Pons (tissue), 1 donor: ENCODE measurements at regions not wholly inside any gene's neighbourhood (a gene's known extent, or its start where the extent isn't known, plus 50 kb on each side); places are given as distances from the start of the nearest gene placed in this dataset.
"Not testable (repeated sequence)": the region's sequence is repeated elsewhere in the genome, so short reads cannot be mapped to it uniquely, and the experiment has no call there.

Experiments
- DNase-seq: peaks from one replicate; pipeline ENCODE4 v3.0.0-alpha.2; 2016; ENCODE audit warnings: low spot score

GRCh38 chr2:238599549-238600505 is 173.1 kb downstream of the ASB1 start:
- DNase-seq = no peak

- DNase-seq = no peak
Measured at GRCh38 chr2:238600506-238601432, 174.0 kb downstream of the ASB1 start.

- no peak for DNase-seq
Measured at GRCh38 chr2:238601433-238602222, 174.9 kb downstream of the ASB1 start.

GRCh38 chr2:238602223-238602960 is 175.7 kb downstream of the ASB1 start:
- DNase-seq = no peak

- no peak for DNase-seq
Measured at GRCh38 chr2:238603596-238603995, 176.9 kb downstream of the ASB1 start.

GRCh38 chr2:238606311-238606710 is 179.6 kb downstream of the ASB1 start:
- no peak for DNase-seq

- no peak for DNase-seq
Measured at GRCh38 chr2:238613610-238614009, 186.9 kb downstream of the ASB1 start.

GRCh38 chr2:238614376-238614775 is 187.6 kb downstream of the ASB1 start:
- no peak for DNase-seq

GRCh38 chr2:238615187-238615586 is 188.5 kb downstream of the ASB1 start:
- no peak for DNase-seq

- no peak for DNase-seq
Measured at GRCh38 chr2:238616681-238617080, 190.0 kb downstream of the ASB1 start.

- not testable (repeated sequence) for DNase-seq
Measured at GRCh38 chr2:238618494-238619283, 192.0 kb downstream of the ASB1 start.

GRCh38 chr2:238627899-238628298 is 201.2 kb downstream of the ASB1 start:
- no peak for DNase-seq

GRCh38 chr2:238629064-238629463 is 202.3 kb downstream of the ASB1 start:
- DNase-seq = no peak

GRCh38 chr2:238631491-238632180 is 204.9 kb downstream of the ASB1 start:
- DNase-seq = no peak

- no peak for DNase-seq
Measured at GRCh38 chr2:238632181-238633060, 205.7 kb downstream of the ASB1 start.

GRCh38 chr2:238633426-238634328 is 206.9 kb downstream of the ASB1 start:
- DNase-seq = no peak

- DNase-seq = no peak
Measured at GRCh38 chr2:238634701-238635357, 208.1 kb downstream of the ASB1 start.
